ENCODE measurements at regions not wholly inside any gene's neighbourhood (a gene's known extent, or its start where the extent isn't known, plus 50 kb on each side); places are given as distances from the start of the nearest gene placed in this dataset.

- H3K4me3 ChIP-seq (ENCODE audit: control insufficient read depth, low read depth, low read length), result no peak overlapping the region
- DNase-seq (ENCODE audit: low read depth), result no peak
Observed at GRCh38 chr5:12805165-12805698, 901.0 kb upstream of the CTNND2 start.

GRCh38 chr5:12799165-12799564 lies 894.9 kb upstream of the CTNND2 start:
- DNase-seq (ENCODE audit: low read depth), result no peak
- H3K4me3 ChIP-seq (ENCODE audit: control insufficient read depth, low read depth, low read length), result no peak overlapping the region
- TF ChIP-seq CTCF (IDR thresholded peaks at IDR 0.05; ENCODE audit: control insufficient read depth, insufficient read depth, low read depth, low read length, missing control alignments), result no peak

More at GRCh38 chr5:12805165-12805698, 901.0 kb upstream of the CTNND2 start:
- no peak for TF ChIP-seq CTCF (IDR thresholded peaks at IDR 0.05; ENCODE audit: control insufficient read depth, insufficient read depth, low read depth, low read length, missing control alignments)

GRCh38 chr5:12795333-12795663 lies 891.1 kb upstream of the CTNND2 start:
- no peak overlapping the region for H3K4me3 ChIP-seq (ENCODE audit: control insufficient read depth, low read depth, low read length)
- DNase-seq (ENCODE audit: low read depth), result no peak
- no peak for TF ChIP-seq CTCF (IDR thresholded peaks at IDR 0.05; ENCODE audit: control insufficient read depth, insufficient read depth, low read depth, low read length, missing control alignments)

- DNase-seq (ENCODE audit: low read depth), result no peak
- no peak overlapping the region for H3K4me3 ChIP-seq (ENCODE audit: control insufficient read depth, low read depth, low read length)
- no peak for TF ChIP-seq CTCF (IDR thresholded peaks at IDR 0.05; ENCODE audit: control insufficient read depth, insufficient read depth, low read depth, low read length, missing control alignments)
Observed at GRCh38 chr5:12794476-12795332, 890.5 kb upstream of the CTNND2 start.

DNA sequence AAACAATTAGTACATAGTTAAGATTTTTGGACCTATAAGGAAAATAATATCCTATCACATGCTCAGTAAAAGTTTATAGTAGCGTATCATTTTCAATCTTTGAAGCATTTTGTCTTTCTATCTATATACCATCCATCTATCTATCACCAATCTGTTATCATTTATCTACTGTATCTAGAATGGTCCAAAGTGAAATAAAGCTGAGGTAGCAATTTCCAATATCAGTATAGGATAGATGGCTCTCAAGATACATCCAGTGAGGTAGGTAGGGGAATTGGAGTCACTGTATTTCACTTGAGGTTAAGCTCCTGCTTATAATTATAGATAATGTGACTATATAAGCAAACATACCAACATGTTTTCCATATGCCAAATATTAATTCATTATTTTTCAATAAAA lies 889.1 kb upstream of the CTNND2 start:
- no peak overlapping the region for H3K4me3 ChIP-seq (ENCODE audit: control insufficient read depth, low read depth, low read length)
- TF ChIP-seq CTCF (IDR thresholded peaks at IDR 0.05; ENCODE audit: control insufficient read depth, insufficient read depth, low read depth, low read length, missing control alignments), result no peak
- DNase-seq (ENCODE audit: low read depth), result no peak

- DNase-seq (ENCODE audit: low read depth), result no peak
- H3K4me3 ChIP-seq (ENCODE audit: control insufficient read depth, low read depth, low read length), result no peak overlapping the region
- no peak for TF ChIP-seq CTCF (IDR thresholded peaks at IDR 0.05; ENCODE audit: control insufficient read depth, insufficient read depth, low read depth, low read length, missing control alignments)
Observed at GRCh38 chr5:12780536-12780935, 876.3 kb upstream of the CTNND2 start.

All from AG09309 (cell line).